NCI-H2171 treated with DMSO at 0.1 percent for 48 hours (cell line): ENCODE measurements at regions not wholly inside any gene's neighbourhood (a gene's known extent, or its start where the extent isn't known, plus 50 kb on each side); places are given as distances from the start of the nearest gene placed in this dataset.
"Not testable (repeated sequence)": the region's sequence is repeated elsewhere in the genome, so short reads cannot be mapped to it uniquely, and the experiment has no call there.

ENCODE experiments used
- DNase-seq: peaks from one replicate; lab custom pipeline; 2025; lab: John Stamatoyannopoulos, UW

DNA sequence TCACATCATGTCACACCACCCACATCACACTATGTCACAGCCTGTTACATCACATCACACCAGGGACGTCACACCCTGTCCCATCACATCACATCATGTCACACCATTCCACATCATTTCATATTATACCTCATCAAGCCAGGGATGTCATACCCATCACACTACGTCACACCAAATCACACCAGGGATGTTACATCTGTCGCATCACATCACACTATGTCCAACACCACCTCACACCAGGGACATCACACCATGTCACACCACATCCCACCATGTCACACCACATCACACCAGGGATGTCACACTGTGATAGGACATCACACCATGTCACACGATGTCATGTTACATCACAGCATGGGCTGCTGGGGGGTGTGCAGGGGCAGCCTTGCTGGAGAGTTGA is 110.6 kb downstream of the TMEM121 start:
- no peak for DNase-seq

DNA sequence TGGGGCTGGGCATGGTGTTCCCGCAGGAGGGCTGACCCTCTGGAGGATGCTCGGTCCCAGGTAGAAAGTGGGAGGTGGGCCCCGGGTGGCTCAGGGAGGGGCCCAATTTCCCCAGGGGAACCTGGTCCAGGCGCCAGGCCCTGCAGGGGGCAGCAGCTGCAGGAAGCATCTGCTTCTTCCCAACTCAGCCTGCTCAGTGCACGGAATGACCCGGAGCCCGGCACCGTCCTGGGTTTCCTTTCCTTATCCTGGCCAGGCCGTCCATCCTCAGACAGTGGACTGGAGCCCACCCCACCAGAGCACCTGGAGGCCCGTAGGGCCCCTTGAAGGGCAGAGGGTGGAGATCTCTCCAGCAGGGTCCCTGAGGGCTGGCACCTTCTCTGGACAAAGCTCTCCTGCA is 111.0 kb downstream of the TMEM121 start:
- DNase-seq = not testable (repeated sequence)

DNA sequence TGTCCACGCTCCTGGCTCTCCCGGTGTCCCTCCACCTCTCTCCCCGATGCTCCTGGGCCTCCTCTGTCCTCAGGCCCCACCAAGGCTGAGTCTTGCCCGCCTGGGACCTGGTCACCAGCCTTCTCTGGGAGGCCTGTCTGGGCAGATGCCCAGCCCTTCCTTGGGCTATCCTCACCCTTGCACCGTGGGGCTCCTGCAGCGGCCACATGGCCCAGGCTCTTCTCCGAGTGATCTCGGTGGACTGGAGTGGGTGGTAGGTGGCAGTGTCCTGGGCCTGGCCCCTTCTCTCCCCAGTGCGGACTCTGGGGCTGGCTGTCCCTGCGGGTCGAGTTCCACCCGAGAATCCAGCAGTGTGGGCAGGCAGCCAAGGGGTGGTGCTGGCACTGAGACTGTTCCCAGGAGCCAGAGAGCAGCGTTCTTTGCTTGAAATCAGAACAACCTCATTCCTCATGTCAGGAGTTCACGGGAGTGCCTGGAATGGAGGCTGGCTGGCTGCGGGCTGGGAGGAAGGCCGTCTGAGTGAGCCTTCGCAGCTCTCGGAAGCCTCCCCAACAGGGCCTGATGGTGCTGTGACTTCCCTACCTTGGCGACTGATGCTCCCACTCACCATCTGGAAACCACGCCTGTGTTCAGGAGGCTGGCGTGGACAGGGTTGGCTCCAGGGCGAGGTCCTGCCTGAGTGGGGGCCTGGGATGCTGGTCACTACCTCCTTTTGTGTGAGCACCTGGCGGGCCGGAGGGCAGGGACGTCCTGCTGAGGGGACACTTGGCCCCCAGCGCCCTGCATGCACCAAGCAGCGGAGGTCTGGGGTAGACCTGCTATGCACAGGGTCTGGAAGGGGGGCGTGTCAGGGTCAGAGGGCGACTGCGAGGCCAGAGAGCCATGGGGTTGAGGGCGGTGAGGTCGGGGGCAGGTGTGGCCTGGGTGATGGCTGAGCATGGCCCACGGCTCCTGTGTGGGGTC is 113.9 kb downstream of the TMEM121 start:
- DNase-seq = not testable (repeated sequence)

DNA sequence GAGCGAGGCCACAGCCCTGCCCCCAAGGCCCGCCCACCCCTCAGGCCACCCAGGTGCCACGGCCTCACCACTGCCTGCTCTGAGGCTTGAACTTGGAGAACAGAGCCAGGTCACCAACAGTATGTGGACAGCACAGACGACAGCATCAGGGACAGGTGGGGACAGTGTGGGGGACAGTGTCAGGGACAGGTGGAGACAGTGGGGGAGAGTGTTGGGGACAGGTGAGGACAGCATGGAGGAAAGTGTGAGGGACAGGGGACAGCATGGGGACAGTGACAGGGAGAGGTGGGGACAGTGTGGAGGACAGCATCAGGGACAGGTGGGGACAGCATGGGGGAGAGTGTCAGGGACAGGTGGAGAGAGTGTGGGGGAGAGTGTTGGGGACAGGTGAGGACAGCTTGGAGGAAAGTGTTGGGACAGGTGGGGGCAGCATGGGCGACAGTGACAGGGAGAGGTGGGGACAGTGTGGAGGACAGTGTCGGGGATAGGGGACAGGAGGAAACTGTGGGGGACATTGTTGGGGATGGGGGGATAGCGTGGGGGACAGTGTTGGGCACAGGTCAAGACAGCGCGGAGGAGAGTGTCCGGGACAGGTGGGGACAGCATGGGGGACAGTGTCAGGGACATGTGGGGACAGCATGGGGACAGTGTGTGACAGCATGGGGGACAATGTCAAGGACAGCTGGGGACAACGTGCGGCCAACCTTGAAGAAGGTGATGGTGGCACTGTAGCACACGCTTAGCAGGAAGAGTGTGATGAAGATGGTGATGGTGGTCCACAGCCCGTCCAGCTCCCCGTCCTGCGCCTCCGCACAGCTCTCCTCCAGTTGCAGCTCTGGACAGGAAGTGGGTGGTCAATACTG is 114.9 kb downstream of the TMEM121 start:
- no peak for DNase-seq

DNA sequence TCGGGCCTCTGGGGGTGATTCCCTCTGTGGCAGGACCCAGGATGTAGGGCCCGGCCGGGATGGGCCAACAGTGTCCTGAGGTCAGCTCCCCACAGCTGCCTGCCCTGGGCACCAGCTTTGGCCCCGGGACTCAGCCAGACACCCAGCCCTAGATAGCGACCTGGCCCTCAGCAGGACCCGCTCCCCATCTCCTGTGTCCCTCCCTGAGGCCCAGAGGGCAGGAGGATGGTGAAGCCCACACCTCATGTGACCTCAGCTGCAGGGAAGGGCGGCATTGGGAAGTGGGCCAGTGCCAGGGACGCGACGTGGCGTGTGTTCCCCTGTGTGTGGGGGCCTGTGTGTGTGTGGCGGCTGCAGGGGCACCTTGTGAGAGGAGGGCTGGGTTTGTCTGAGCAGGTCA is 115.6 kb downstream of the TMEM121 start:
- not testable (repeated sequence) for DNase-seq

DNA sequence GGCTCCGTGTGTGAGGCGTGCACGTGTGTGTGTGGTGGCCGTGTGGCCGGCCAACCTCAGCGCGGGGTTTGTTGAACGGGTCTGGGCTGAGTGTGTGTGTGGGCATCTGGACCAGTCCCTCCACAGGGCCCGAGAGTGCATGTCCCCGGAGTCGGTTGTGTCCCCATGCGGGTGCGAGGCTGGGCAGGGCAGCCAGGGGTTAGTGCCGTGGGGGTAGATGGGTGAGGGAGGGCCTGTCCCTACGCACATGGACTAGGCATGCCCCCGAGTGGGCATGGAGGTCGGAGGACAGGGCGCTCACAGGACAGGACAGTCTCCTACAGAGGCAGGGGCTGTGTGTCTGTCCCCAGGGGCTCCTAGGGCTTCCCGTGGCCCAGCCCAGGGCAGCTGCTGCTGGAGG is 116.1 kb downstream of the TMEM121 start:
- not testable (repeated sequence) for DNase-seq

DNA sequence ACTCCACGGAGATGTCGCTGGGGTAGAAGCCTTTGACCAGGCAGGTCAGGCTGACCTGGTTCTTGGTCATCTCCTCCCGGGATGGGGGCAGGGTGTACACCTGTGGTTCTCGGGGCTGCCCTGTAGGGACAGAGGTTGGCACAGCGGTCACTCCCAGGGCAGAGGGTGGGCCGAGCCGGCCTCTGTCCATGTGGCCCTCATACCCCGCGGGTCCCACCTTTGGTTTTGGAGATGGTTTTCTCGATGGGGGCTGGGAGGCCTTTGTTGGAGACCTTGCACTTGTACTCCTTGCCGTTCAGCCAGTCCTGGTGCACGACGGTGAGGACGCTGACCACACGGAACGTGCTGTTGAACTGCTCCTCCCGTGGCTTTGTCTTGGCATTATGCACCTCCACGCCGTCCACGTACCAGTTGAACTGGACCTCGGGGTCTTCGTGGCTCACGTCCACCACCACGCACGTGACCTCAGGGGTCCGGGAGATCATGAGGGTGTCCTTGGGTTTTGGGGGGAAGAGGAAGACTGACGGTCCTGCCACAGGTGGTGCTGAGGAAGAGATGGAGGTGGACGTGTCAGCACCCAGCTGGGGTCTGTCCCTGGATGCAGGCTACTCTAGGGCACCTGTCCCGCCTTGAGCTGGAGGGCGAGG is 117.1 kb downstream of the TMEM121 start:
- DNase-seq = not testable (repeated sequence)

DNA sequence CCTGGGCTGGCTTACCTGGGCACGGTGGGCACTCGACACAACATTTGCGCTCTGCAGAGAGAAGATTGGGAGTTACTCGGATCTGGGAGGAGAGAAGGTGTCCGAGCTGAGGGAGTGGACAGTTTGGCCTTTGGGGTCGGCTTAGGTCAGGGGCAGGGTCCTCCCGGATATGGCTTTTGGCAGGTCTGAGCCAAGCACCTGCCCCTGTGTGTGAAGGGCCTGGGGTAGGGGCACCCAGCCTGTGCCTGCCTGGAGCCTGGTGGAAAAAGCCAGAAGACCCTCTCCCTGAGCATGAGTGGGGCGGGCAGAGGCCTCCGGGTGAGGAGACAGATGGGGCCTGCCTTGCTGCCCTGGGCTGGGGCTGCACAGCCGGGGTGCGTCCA is 117.7 kb downstream of the TMEM121 start:
- not testable (repeated sequence) for DNase-seq

DNA sequence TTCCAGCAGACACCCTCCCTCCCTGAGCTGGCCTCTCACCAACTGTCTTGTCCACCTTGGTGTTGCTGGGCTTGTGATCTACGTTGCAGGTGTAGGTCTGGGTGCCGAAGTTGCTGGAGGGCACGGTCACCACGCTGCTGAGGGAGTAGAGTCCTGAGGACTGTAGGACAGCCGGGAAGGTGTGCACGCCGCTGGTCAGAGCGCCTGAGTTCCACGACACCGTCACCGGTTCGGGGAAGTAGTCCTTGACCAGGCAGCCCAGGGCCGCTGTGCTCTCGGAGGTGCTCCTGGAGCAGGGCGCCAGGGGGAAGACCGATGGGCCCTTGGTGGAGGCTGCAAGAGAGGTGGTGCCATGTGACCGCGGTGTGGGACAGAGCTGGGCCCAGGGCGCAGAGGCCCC is 118.1 kb downstream of the TMEM121 start:
- DNase-seq = not testable (repeated sequence)

DNA sequence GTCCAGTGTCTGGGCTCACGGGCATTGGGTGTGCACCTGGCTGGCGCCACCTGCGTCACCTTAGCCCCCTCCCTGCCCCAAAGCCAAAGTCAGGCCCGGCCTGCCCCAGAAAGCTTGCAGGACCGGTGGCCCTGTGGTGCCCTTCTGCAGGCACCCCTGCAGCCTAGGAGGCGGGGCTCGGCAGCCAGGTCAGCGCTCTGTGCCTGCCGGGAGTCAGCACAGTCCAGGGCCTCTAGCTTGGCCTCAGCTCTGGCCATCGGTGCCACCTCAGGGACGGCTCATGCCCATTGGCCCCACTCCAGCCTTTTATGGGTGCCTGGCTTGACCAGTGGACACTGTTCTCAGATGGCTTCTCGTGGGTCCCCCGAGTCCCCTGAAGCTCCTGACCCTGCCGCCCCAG is 118.5 kb downstream of the TMEM121 start:
- DNase-seq = not testable (repeated sequence)

DNA sequence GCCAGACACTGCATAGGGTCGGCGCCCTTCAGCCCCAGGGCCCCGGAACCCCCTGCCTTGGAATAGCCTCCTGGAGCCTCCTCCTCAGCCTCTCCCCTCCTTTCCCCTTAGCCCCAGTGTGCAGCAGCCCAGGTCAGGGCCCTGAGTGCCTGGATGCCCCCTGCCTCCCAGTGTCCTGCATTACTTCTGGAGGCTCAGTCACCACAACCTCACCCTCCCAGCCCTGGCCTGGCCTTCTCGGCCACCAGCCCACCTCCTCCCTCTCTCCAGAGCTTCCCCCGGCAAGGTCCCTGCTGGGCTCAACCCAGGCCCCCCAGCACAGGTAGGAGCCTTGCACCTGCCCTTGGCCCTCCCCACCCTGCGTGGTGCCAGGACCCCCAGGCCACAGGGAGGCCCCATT is 119.0 kb downstream of the TMEM121 start:
- not testable (repeated sequence) for DNase-seq

DNA sequence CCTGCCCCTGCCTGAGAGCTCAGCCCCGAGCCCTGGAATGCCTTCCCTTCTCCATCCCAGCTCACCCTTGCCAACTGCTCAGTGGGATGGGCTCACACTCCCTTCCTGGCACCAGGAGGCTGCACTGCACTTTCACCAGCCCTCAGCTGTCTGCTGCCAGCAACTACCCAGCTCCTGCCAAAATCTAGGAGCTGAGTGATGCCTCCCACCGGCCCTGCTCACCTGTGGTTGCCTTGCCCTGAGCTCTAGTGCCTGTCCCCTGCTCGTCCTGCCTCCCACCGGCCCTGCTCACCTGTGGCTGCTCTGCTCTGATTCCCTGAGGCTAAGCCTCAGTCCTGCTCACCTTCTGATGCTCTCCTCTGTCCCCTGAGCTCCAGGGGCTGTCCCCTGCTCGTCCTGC is 119.8 kb downstream of the TMEM121 start:
- no peak for DNase-seq

DNA sequence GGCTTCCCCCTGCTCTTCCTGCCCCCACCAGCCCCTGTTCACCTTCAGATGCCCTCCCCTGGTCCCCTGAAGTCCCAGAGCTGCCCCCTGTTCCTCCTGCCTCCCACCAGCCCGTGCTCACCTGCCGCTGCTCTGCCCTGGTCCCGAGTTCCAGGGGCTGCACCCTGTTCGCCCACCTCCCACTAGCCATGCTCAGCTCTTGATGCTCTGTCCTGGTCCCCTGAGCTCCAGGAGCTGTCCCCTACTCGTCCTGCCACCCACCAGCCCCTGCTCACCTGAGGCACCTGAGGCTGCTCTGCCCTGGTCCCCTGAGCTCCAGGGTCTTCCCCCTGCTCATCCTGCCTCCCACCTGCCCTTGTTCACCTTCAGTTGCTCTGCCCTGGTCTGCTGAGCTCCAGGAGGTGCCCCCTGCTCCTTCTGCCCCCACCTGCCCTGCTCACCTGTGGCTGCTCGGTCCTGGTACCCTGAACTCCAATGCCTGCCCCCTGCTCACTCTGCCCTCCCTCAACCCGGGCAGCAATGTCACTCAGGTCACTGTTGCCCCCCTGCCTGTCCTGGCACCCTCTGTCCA is 120.4 kb downstream of the TMEM121 start:
- not testable (repeated sequence) for DNase-seq

DNA sequence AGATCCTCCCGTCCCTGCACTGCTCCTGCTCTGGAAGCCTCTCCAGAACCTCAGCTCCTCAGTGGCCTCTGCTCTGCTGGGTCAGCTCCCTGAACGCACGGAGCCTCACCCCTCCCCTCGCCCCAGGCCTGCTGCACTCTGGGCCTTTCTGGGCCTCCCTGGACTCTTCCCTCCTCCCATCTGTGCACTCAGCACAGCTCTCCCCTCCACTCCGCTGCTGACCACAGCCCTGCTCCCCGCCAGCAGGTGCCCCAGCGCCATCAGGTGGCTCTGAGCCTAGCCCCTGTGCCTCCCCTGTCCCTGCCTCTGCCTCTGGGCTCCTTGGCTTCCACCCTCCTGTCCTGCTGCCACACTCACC is 121.0 kb downstream of the TMEM121 start:
- not testable (repeated sequence) for DNase-seq

DNA sequence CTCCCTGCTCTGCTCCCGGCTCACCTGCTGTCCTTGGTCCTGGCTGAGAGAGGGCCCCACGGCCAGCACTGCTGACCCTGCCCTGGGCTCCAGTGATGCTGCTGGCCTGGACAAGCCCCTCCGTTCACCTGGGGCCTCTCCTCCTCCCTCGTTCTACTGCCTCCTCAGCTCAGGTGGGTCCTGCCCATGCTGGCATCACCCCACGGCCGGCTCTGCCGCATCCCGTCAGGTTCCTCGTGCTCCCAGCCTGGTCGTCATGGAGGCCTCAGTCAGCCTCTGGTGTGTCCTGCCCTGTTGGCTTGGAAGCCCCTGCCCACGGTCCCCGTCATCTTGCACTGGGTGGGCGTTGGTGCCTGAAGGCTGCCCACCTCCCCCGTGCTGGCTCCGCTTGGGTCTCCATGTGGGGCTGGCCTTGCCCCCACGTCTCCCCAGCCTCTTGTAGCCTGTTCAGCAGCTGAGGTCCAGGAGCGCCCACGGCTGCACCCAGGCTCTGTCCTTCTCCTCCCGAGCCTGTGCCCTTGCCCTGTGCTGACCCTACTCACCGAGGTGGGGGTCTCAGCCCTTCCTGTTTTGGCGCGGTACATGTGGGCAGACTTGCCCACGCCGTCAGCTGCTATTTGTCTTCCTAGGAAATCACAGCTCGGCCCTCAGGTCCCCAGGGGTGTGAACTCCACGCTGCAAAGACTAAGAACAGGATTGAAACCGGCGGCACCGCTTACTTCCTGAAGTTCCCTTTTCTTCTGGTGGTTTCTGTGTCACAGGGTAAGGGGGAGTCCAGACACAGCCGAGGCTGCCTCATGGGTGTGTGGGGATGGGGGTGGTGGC is 121.6 kb downstream of the TMEM121 start:
- no peak for DNase-seq

DNA sequence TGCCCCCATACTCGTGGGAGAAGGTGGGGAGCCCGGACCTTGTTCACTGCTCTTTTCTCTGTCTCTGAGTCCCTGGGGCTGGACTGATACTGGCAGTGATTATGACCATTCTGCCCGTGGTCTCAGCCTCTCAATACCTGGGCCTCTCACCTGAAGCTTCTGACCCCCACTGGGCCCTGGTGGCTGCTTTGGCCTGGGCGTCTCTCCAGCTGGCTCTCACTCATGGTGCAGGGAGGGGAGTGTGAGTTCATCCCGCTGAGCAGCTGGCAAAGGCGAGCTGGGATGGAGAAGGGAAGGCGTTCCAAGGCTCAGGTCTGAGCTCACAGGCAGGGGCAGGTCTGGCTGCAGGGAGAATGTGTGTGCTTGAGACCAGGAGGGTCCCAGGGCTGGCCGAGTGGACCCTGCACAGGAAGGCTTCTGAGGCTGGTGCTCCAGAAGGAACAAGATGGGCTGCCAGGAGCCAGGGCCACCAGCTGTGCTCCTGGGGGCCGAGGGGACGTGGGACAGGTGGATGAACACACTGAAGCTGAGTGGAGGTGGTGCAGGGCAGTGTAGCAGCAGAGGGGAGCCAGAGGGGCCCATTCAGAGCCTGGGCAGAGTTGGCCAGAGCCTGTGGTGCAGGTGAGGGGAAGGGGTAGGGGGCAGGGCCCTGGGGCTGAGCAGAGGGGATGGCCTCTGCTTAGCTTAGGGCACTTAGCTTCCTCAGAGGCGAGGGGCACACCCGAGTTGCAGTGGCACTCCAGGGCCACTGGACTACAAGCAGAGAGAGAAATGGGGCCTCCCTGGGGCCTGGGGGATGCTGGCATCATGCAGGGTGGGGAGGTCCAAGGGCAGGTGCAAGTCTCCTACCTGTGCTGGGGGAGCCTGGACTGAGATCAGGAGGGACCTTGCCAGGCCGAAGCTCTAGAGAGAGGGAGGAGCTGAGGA is 122.5 kb downstream of the TMEM121 start:
- not testable (repeated sequence) for DNase-seq

DNA sequence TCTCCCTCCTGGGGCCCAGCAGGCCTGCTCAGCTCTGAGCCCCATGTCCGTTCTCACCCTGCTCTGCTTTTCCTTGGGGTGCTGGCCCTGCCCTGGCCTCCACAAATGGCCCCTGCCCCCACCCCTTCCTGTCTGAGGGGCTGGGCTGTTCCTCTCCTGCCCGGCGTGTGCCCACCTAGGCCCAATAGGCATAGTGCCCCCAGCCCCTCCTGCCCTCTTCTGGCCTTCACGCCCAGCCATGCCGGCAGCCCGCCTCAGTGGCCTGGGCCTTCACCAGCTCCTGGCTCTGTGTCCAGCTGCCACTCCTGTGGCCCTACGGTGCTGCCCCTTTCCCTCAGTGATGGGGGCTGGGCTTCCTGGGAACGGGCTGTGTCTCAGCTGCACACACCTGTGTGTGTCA is 125.9 kb downstream of the TMEM121 start:
- DNase-seq = not testable (repeated sequence)

DNA sequence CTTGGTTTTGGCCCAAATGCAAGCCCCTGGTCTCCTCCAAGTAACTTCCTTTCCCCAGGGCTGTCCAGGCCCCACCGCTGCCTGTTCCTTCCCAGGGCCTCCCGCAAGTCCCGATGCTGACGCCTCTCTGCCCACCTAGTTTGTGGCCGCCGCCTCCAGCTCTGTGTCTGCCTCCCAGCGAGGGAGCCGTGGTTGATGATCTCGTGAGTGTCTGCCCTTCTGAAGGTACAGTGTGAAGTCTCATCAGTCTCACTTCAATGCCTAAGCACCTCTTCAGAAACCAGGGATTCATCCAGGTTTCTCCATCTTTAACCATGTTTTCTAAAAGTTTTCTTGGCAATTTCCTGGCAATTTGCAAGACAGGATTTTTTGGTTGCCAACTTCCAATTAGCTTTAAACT is 127.5 kb downstream of the TMEM121 start:
- not testable (repeated sequence) for DNase-seq

DNA sequence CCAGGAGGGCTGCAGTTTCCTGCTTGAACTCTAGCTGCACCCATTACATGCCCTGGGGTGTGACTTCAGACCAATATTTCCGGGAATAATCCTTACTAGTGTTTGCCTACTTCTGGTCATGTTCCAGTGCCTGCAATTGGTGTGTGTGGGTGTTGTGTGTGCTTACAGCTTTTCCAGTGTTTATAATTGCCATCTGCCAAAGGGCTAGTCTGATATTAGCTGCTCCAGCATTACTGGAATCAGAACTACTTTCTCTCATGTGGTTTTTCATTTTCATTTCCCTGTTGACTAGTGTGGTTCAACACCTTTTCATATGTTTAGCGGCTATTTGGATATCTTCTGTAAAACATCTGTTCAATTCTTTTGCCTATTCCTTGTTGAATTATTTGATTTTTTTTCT is 132.9 kb downstream of the TMEM121 start:
- DNase-seq = not testable (repeated sequence)

DNA sequence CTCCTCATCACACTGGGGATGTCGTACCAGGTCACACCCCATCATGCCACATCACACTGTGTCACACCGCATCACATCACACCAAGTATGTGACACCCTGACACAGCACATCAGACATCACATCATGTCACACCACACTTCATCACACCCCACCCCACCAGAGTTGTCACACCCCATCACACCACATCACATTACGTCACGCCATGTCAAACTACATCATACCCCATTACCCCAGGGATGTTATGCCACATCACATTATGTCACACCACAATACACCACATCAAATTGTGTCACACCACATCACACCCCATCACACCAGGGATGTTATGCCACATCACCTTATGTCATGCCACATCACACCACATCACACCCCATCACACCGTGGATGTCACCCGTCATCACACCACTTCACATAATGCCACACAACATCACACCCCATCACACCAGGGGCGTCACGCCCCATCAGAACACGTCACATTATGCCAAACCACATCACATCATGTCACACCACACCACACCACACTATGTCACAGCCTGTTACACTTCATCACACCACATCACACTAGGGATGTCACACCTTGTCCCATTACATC is 133.6 kb downstream of the TMEM121 start:
- no peak for DNase-seq
